ENCODE measurements at regions not wholly inside any gene's neighbourhood (a gene's known extent, or its start where the extent isn't known, plus 50 kb on each side); places are given as distances from the start of the nearest gene placed in this dataset.
A peak's percentile ranks its signal among the peaks of the same experiment; 100 is the strongest.

- no peaks in the 10 kb centered on the region for H3K27me3 ChIP-seq
- TF ChIP-seq POLR2A (IDR thresholded peaks at IDR 0.05) (no peak), CTCF (IDR thresholded peaks at IDR 0.05) (peak in 1 of 6 experiments; percentile 14)
- H3K36me3 ChIP-seq, result no peaks in the 10 kb centered on the region
- no peak overlapping the region for H3K4me3 ChIP-seq
- DNase-seq, result no peak
- peaks cover 0 to 35% (median 0%) of the 10 kb centered on the region in 4 donors for H3K4me1 ChIP-seq
- H3K27ac ChIP-seq, result peak overlapping the region in 2 of 4 donors; percentile 78 to 83
- H3K9me3 ChIP-seq, result no peaks in the 10 kb centered on the region
Observed at GRCh38 chr16:79772784-79773183, 172.2 kb upstream of the MAF start.

- peaks cover 0 to 41% (median 0%) of the 10 kb centered on the region in 4 donors for H3K4me1 ChIP-seq
Observed at GRCh38 chr16:79772048-79772447, 171.5 kb upstream of the MAF start.

GRCh38 chr16:79770244-79771064 lies 169.9 kb upstream of the MAF start:
- peak; percentile 71 to 94 (median 94) for DNase-seq
- H3K27me3 ChIP-seq, result no peaks in the 10 kb centered on the region
- H3K4me3 ChIP-seq, result peak overlapping the region; percentile 36 to 59 (median 50)
- no peaks in the 10 kb centered on the region for H3K9me3 ChIP-seq
- H3K27ac ChIP-seq, result peak overlapping the region; percentile 55 to 84 (median 76)
- H3K36me3 ChIP-seq, result no peaks in the 10 kb centered on the region
- peak in 1 of 6 experiments; percentile 7 for TF ChIP-seq CTCF (IDR thresholded peaks at IDR 0.05)
- TF ChIP-seq POLR2A (IDR thresholded peaks at IDR 0.05), result peak in 1 of 2 donors; percentile 65
- H3K4me1 ChIP-seq, result peaks cover 0 to 48% (median 0%) of the 10 kb centered on the region in 4 donors

More at GRCh38 chr16:79772048-79772447, 171.5 kb upstream of the MAF start:
- H3K27ac ChIP-seq, result peak overlapping the region in 2 of 4 donors; percentile 78 to 83
- no peak overlapping the region for H3K4me3 ChIP-seq
- DNase-seq, result peak in 1 of 3 donors; percentile 52
- H3K9me3 ChIP-seq, result no peaks in the 10 kb centered on the region
- no peaks in the 10 kb centered on the region for H3K36me3 ChIP-seq
- H3K27me3 ChIP-seq, result no peaks in the 10 kb centered on the region
- TF ChIP-seq POLR2A (IDR thresholded peaks at IDR 0.05) (peak in 1 of 2 donors; percentile 39), CTCF (IDR thresholded peaks at IDR 0.05) (no peak)

- TF ChIP-seq CTCF (IDR thresholded peaks at IDR 0.05), result no peak
- no peak for TF ChIP-seq POLR2A (IDR thresholded peaks at IDR 0.05)
- Histone ChIP-seq H3K9me3 (no peaks in the 10 kb centered on the region), H3K27me3 (no peaks in the 10 kb centered on the region), H3K4me3 (peak overlapping the region; percentile 36 to 59 (median 50)), H3K36me3 (no peaks in the 10 kb centered on the region), H3K27ac (peak overlapping the region; percentile 11 to 84 (median 76)), H3K4me1 (peaks cover 0 to 48% (median 0%) of the 10 kb centered on the region in 4 donors)
- DNase-seq, result no peak
Observed at GRCh38 chr16:79769928-79770243, 169.3 kb upstream of the MAF start.

GRCh38 chr16:79769270-79769927 lies 168.9 kb upstream of the MAF start:
- Histone ChIP-seq H3K27me3 (no peaks in the 10 kb centered on the region), H3K27ac (peak overlapping the region; percentile 22 to 84 (median 78)), H3K4me3 (peak overlapping the region in 2 of 4 donors; percentile 57 to 59), H3K4me1 (peaks cover 0 to 48% (median 0%) of the 10 kb centered on the region in 4 donors), H3K9me3 (no peaks in the 10 kb centered on the region), H3K36me3 (no peaks in the 10 kb centered on the region)
- DNase-seq, result no peak
- TF ChIP-seq POLR2A (IDR thresholded peaks at IDR 0.05) (no peak), CTCF (IDR thresholded peaks at IDR 0.05) (no peak)

All from Peyer's patch (tissue), 4 donors.